NCI-H2107 (cell line): ENCODE measurements at regions not wholly inside any gene's neighbourhood (a gene's known extent, or its start where the extent isn't known, plus 50 kb on each side); places are given as distances from the start of the nearest gene placed in this dataset.
"Not testable (repeated sequence)": the region's sequence is repeated elsewhere in the genome, so short reads cannot be mapped to it uniquely, and the experiment has no call there.

Experiments
- DNase-seq: peaks from one replicate; lab custom pipeline; 2025; lab: John Stamatoyannopoulos, UW

- DNase-seq = no peak
Measured at GRCh38 chr2:12877761-12878160, 161.0 kb downstream of the TRIB2 start.

GRCh38 chr2:12879649-12880048, 162.9 kb downstream of the TRIB2 start:
- DNase-seq = no peak

GRCh38 chr2:12881952-12882351, 165.2 kb downstream of the TRIB2 start:
- DNase-seq = no peak

GRCh38 chr2:12882393-12882792, 165.7 kb downstream of the TRIB2 start:
- DNase-seq = no peak

- DNase-seq = no peak
Measured at GRCh38 chr2:12883906-12884305, 167.2 kb downstream of the TRIB2 start.

GRCh38 chr2:12884713-12885282, 168.1 kb downstream of the TRIB2 start:
- DNase-seq = no peak

GRCh38 chr2:12890066-12890465, 173.3 kb downstream of the TRIB2 start:
- DNase-seq = no peak

- no peak for DNase-seq
Measured at GRCh38 chr2:12890481-12890991, 173.8 kb downstream of the TRIB2 start.

- no peak for DNase-seq
Measured at GRCh38 chr2:12895017-12895416, 178.3 kb downstream of the TRIB2 start.

GRCh38 chr2:12896318-12896982, 179.7 kb downstream of the TRIB2 start:
- DNase-seq = no peak

- DNase-seq = no peak
Measured at GRCh38 chr2:12897181-12897580, 180.4 kb downstream of the TRIB2 start.

- DNase-seq = no peak
Measured at GRCh38 chr2:12903272-12903671, 186.5 kb downstream of the TRIB2 start.

- no peak for DNase-seq
Measured at GRCh38 chr2:12910431-12910830, 193.7 kb downstream of the TRIB2 start.

GRCh38 chr2:12915787-12916186, 199.1 kb downstream of the TRIB2 start:
- DNase-seq = no peak

- no peak for DNase-seq
Measured at GRCh38 chr2:12918138-12918834, 201.6 kb downstream of the TRIB2 start.

GRCh38 chr2:12918835-12919445, 202.2 kb downstream of the TRIB2 start:
- DNase-seq = no peak

- DNase-seq = no peak
Measured at GRCh38 chr2:12921321-12921720, 204.6 kb downstream of the TRIB2 start.

- DNase-seq = no peak
Measured at GRCh38 chr2:12923907-12924610, 207.3 kb downstream of the TRIB2 start.

- DNase-seq = not testable (repeated sequence)
Measured at GRCh38 chr2:12926641-12927040, 209.9 kb downstream of the TRIB2 start.

GRCh38 chr2:12928197-12928774, 211.6 kb downstream of the TRIB2 start:
- no peak for DNase-seq

GRCh38 chr2:12928775-12929401, 212.2 kb downstream of the TRIB2 start:
- no peak for DNase-seq
